AG04449 (cell line): ENCODE measurements at regions not wholly inside any gene's neighbourhood (a gene's known extent, or its start where the extent isn't known, plus 50 kb on each side); places are given as distances from the start of the nearest gene placed in this dataset.

ENCODE experiments used
- CTCF ChIA-PET: fragments of 350-600 bp; formaldehyde crosslinking; extraction: SDS; loops from one replicate; lab custom pipeline; 2021; ENCODE audit warnings: antibody characterized with exemption; lab: Yijun Ruan, JAX
- POLR2A ChIA-PET: fragments of 400-600, 350-600 bp; formaldehyde crosslinking; extraction: SDS; loops from one replicate; lab custom pipeline; 2020; ENCODE audit warnings: antibody characterized with exemption, inconsistent platforms; lab: Yijun Ruan, JAX
- DNase-seq: peaks from one replicate; pipeline ENCODE4 v3.0.0-alpha.2; 2010; ENCODE audit warnings: low read depth, low spot score
- H3K4me3 ChIP-seq: 2 replicates; pipeline ENCODE4 v1.5.1; 2011; ENCODE audit warnings: low read depth, mild to moderate bottlenecking, control low read depth, low read length
- CTCF ChIP-seq: IDR thresholded peaks from one replicate; pipeline ENCODE4 v1.5.1; 2011; ENCODE audit warnings: mild to moderate bottlenecking, moderate library complexity, low read length, control low read depth, inconsistent platforms; ENCODE audit not compliant: insufficient read depth; ENCODE audit errors: missing control alignments

DNA sequence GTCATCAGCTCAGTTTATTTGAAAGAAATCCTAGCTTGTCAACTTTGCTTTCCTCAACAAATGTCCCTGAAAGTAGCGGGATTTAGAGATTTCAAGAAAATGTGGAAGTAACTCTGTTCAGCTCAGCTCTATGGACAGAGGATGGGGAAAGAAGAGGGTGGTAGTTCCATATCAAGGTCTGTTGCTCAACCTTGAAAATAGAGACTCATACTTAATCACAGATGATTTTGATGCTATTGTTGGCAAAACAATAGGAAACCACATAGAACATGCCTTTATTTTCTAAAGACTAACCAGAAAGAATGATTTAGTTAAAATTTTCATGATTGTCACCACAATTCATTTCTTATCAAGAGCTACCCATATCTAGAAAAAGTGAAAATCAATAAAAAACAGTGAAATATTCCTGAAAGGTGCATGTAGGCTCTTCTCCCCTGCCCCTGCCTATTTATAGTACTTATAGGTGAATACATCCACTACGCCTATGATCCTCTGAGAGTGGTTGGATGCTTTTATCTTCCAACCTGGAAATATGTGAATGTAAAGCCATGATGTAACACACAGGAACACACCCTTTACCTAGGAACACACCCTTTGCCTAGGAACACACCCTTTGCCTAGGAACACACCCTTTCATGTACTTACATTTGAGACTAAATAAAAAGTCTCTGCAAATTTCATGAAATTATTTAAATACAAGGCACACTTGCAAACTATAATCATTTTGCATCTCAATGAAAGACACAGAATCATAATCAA, 65.8 kb downstream of the ETAA1 start:
- TF ChIP-seq CTCF = no peak
- no peak overlapping the region for H3K4me3 ChIP-seq
- no peak for DNase-seq
- ChIA-PET POLR2A (no interaction called here), CTCF (interaction anchor here (0.6 to 1.5 kb wide), 2 partner anchors 14 to 15 kb away, joined by 3 to 8 read pairs; no protein-coding TSS in a partner anchor)

DNA sequence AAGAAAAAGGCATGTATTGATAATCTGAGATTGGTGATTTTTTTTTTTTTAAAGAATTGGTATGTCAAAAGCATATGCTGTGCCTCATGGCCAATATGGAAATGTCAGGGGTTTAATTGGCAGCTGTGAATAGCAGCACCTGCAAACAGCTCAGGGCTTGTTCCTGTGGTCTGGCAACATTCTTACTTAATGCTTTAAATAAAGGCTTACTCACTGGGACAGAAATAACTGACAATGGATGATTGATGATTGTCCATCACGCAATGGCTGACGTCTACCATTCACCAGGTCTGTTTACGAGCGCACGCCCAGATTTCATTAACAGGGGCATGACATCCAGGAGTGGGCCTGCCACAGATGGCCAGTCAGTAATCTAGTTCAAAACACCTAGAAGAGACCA, 66.7 kb downstream of the ETAA1 start:
- ChIA-PET POLR2A (no interaction called here), CTCF (no interaction called here)
- no peak for TF ChIP-seq CTCF
- DNase-seq = no peak
- no peak overlapping the region for H3K4me3 ChIP-seq

GRCh38 chr2:67465623-67466022, 68.5 kb downstream of the ETAA1 start:
- TF ChIP-seq CTCF = no peak
- CTCF ChIA-PET = interaction anchor here (0.8 to 2.1 kb wide), 3 partner anchors 9 to 13 kb away, joined by 3 to 10 read pairs (median 3); no protein-coding TSS in a partner anchor
- POLR2A ChIA-PET = no interaction called here
- no peak for DNase-seq
- no peak overlapping the region for H3K4me3 ChIP-seq

DNA sequence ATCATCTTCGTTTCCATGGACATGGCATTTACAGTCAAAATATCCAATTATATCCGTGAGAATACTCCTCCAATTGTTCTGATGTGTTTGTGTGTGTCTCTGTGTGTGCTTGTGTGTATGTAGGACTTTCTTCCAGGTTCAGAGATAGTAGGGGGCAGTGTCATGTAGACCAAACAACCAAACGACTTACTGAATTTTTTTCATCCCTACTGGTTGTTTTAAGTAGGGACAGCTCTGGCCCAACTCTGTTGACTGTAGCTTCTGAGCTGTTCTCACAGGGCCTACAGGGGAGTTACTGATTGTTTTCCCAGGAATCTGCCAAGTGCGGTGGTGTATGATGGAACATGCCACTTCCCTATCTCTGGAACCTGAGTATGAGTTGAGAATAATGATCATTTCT, 69.6 kb downstream of the ETAA1 start:
- no peak overlapping the region for H3K4me3 ChIP-seq
- DNase-seq = no peak
- ChIA-PET CTCF (interaction anchor here (2.9 kb wide), 1 partner anchor 10 kb away, joined by 12 read pairs; no protein-coding TSS in a partner anchor), POLR2A (no interaction called here)
- TF ChIP-seq CTCF = no peak

GRCh38 chr2:67471681-67472080, 74.5 kb downstream of the ETAA1 start:
- DNase-seq = no peak
- H3K4me3 ChIP-seq = no peak overlapping the region
- CTCF ChIA-PET = no interaction called here
- TF ChIP-seq CTCF = no peak
- POLR2A ChIA-PET = no interaction called here
